Activated B cell treated with CpG ODN at 0.5 μM for 24 hours (primary cell): ENCODE measurements at regions not wholly inside any gene's neighbourhood (a gene's known extent, or its start where the extent isn't known, plus 50 kb on each side); places are given as distances from the start of the nearest gene placed in this dataset.

Experiments used
- ATAC-seq: fragments of 200-7000 bp; cut with Tn5 transposase; one replicate; pipeline ENCODE4 v1.10.0; 2021; ENCODE audit warnings: low read depth, mild to moderate bottlenecking, moderate library complexity
- CTCF ChIA-PET: fragments of 350-600 bp; sonication (Branson Sonifier 250); formaldehyde crosslinking; loops from one replicate; lab custom pipeline; 2021; ENCODE audit warnings: antibody characterized with exemption; lab: Charles Lee
- POLR2A ChIA-PET: fragments of 350-600 bp; sonication (Branson Sonifier 250); formaldehyde crosslinking; loops from one replicate; lab custom pipeline; 2021; ENCODE audit warnings: antibody characterized with exemption; lab: Charles Lee
- DNase-seq: peaks from one replicate; pipeline ENCODE4 v3.0.0; 2022
- H3K27ac Mint-ChIP-seq: one replicate; pipeline ENCODE4 v1.8.0; 2020; ENCODE audit warnings: mixed read lengths
- H3K27me3 Mint-ChIP-seq: one replicate; pipeline ENCODE4 v1.8.0; 2021; ENCODE audit warnings: mixed read lengths
- H3K36me3 Mint-ChIP-seq: one replicate; pipeline ENCODE4 v1.8.0; 2021; ENCODE audit warnings: low read depth, mixed read lengths
- H3K4me1 Mint-ChIP-seq: one replicate; pipeline ENCODE4 v1.8.0; 2021; ENCODE audit warnings: mixed read lengths
- H3K4me3 Mint-ChIP-seq: one replicate; pipeline ENCODE4 v1.8.0; 2020; ENCODE audit warnings: mild to moderate bottlenecking, mixed read lengths
- H3K9me3 Mint-ChIP-seq: one replicate; pipeline ENCODE4 v1.8.0; 2020; ENCODE audit warnings: mixed read lengths
- intact Hi-C: fragments of 100-400 bp; cut with micrococcal nuclease; formaldehyde crosslinking; loops from one replicate; pipeline ENCODE4 v1.15.1; 2024
- TF ChIP-seq, protein P1 (sequence below): fragments of 200-600 bp; IDR thresholded peaks from one replicate; pipeline ENCODE4 v1.8.0; 2022; ENCODE audit warnings: antibody characterized with exemption, mild to moderate bottlenecking

DNA sequence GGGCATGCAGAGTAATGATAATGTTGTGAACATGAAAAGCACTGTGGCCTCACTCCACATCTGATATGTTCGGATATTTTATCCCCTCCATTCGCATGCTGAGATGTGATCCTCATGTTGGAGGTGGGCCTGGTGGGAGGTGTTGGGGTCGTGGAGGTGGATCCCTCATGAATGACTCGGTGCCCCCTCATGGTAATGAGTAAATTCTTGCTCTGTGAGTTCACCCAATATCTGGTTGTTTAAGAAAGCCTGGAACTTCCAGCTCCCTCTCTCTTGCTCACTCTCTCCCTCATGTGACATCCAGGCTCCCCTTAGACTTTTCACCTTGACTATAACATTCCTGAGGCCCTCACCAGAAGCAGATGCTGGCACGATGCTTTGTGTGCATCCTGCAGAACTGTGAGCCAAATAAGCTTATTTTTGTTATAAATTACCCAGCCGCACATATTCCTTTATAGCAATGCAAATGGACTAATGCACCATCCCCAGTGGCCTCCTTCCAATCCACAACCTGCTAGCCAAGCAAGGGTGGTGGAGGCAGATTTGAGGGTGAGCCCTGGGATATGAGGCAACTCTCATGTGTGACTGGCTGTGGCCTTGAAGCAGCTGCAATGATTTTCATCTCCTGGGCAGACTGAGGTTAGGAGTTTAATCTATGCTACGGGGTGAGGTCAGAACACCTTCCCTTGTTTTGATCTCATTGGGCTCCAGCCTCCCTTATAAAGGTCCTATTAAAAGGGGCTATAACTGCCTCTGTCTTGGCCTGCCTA, 276.5 kb downstream of the ETS1 start:
- intact Hi-C loops, result no loop called here
- Mint-ChIP-seq H3K9me3 (peaks cover 16% of the 10 kb centered on the region), H3K4me1 (peaks cover 25% of the 10 kb centered on the region), H3K4me3 (no peak overlapping the region), H3K27me3 (no peaks in the 10 kb centered on the region), H3K27ac (no peak overlapping the region), H3K36me3 (peaks cover 8% of the 10 kb centered on the region)
- CTCF ChIA-PET, result no interaction called here
- TF ChIP-seq, protein P1, sequence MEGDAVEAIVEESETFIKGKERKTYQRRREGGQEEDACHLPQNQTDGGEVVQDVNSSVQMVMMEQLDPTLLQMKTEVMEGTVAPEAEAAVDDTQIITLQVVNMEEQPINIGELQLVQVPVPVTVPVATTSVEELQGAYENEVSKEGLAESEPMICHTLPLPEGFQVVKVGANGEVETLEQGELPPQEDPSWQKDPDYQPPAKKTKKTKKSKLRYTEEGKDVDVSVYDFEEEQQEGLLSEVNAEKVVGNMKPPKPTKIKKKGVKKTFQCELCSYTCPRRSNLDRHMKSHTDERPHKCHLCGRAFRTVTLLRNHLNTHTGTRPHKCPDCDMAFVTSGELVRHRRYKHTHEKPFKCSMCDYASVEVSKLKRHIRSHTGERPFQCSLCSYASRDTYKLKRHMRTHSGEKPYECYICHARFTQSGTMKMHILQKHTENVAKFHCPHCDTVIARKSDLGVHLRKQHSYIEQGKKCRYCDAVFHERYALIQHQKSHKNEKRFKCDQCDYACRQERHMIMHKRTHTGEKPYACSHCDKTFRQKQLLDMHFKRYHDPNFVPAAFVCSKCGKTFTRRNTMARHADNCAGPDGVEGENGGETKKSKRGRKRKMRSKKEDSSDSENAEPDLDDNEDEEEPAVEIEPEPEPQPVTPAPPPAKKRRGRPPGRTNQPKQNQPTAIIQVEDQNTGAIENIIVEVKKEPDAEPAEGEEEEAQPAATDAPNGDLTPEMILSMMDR, result no peak
- ATAC-seq (no peak), DNase-seq (no peak)
- POLR2A ChIA-PET, result no interaction called here

DNA sequence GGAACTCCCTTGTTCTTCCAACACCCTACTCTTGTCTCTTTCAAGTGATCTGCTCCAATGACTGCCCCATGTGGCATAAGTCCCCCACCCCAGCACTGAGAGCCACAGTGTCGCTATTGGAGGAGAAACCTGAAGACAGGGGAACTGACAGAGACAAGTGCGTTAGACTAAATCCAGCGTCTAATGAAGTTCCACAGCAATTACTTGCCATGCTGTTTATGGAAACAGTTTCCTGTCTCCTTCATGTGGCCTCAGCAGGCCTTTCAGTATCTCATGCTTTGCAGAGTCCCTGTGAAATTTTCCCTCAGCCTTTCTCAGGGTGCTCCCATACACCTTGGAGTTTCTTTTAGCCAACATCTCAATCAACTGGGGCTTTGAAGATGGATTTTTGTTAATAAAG, 277.4 kb downstream of the ETS1 start:
- peaks cover 10% of the 10 kb centered on the region for H3K9me3 Mint-ChIP-seq
- POLR2A ChIA-PET, result no interaction called here
- ATAC-seq (no peak), DNase-seq (no peak)
- no peak overlapping the region for H3K27ac Mint-ChIP-seq
- TF ChIP-seq, protein P1, result no peak
- H3K36me3 Mint-ChIP-seq, result peaks cover 2% of the 10 kb centered on the region
- H3K27me3 Mint-ChIP-seq, result no peaks in the 10 kb centered on the region
- intact Hi-C loops, result no loop called here
- no peak overlapping the region for H3K4me3 Mint-ChIP-seq
- H3K4me1 Mint-ChIP-seq, result peaks cover 29% of the 10 kb centered on the region
- CTCF ChIA-PET, result no interaction called here

DNA sequence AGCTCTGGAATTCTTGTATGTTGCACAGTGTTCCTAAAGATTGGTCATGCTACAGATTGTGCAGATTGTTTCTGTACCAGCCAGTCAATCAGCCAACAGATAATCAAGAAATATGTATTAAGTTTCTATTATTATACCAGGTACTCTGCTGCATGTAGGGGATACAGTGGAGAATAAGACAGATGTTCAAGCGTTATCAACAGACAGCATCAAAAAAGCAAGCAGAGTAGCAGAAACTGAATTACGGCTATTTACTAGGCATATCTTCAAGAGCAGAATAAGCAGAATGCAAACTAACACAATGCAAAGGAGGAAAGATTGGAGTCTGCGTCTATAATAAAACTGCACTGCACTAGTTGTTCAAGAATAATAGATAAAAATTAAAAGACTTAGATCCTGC, 278.6 kb downstream of the ETS1 start:
- ATAC-seq (no peak), DNase-seq (no peak)
- Mint-ChIP-seq H3K9me3 (peaks cover 1% of the 10 kb centered on the region), H3K4me1 (peaks cover 41% of the 10 kb centered on the region), H3K4me3 (no peak overlapping the region), H3K27me3 (no peaks in the 10 kb centered on the region), H3K36me3 (no peaks in the 10 kb centered on the region), H3K27ac (no peak overlapping the region)
- TF ChIP-seq, protein P1, result no peak
- ChIA-PET CTCF (no interaction called here), POLR2A (interaction anchor here (0.7 kb wide), 1 partner anchor 39 kb away, joined by 3 read pairs; no protein-coding TSS in a partner anchor)
- intact Hi-C loops, result no loop called here

DNA sequence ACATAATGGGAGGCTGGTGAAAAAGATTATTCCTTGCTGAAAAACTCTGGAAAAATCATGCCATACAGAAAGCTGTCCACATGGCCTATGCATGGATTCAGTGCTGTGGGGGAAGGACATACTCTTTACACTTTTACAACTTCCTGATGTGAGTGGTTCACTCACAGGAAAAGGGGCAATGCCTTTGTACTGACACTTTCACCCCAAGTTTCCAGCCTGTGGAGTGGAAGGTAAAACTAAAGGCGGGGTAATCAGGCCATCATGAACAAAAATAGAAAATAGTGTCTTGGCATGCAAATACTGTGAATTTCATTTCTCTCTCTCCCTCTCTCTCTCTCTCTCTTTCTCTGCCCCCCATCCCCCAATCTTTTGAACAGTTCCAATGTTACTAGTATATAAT, 281.8 kb downstream of the ETS1 start:
- no peak for DNase-seq

More for the DNA sequence above, 281.8 kb downstream of the ETS1 start:
- peaks cover 46% of the 10 kb centered on the region for H3K4me1 Mint-ChIP-seq
- no peaks in the 10 kb centered on the region for H3K27me3 Mint-ChIP-seq
- intact Hi-C loops, result no loop called here
- peak overlapping the region; percentile 8 for H3K4me3 Mint-ChIP-seq
- ATAC-seq, result no peak
- ChIA-PET POLR2A (interaction anchor here (1.1 kb wide), 1 partner anchor 247 kb away, joined by 4 read pairs; no protein-coding TSS in a partner anchor), CTCF (no interaction called here)
- TF ChIP-seq, protein P1, result no peak
- no peaks in the 10 kb centered on the region for H3K36me3 Mint-ChIP-seq
- H3K27ac Mint-ChIP-seq, result peak overlapping the region; percentile 32
- no peaks in the 10 kb centered on the region for H3K9me3 Mint-ChIP-seq
